Suppressor macrophage treated with lipopolysaccharide for 4 hours (primary cell): ENCODE measurements at regions not wholly inside any gene's neighbourhood (a gene's known extent, or its start where the extent isn't known, plus 50 kb on each side); places are given as distances from the start of the nearest gene placed in this dataset.
"Not testable (repeated sequence)": the region's sequence is repeated elsewhere in the genome, so short reads cannot be mapped to it uniquely, and the experiment has no call there.

Experiments used
- DNase-seq: peaks from one replicate; pipeline ENCODE4 v3.0.0-alpha.2; 2020

DNA sequence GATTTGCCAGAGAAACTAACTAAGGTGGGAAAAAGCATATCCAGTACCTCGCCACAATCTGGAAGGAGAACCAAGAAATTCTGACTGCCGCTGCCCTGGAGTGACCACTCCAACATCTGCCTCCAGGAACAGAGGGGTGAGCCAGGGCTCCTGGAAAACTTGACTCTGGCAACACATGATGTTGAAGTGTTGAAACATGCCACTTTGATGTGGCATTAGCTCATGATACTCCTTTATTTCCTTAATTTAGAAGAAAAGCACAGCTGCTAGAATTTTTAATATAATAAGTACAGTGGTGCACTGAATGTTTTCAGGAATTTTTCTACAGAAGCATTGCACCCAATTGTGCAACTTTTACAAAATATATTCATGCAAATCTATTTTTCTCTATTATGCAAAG lies 109.9 kb upstream of the BCL6 start:
- DNase-seq, result peak; percentile 46

DNA sequence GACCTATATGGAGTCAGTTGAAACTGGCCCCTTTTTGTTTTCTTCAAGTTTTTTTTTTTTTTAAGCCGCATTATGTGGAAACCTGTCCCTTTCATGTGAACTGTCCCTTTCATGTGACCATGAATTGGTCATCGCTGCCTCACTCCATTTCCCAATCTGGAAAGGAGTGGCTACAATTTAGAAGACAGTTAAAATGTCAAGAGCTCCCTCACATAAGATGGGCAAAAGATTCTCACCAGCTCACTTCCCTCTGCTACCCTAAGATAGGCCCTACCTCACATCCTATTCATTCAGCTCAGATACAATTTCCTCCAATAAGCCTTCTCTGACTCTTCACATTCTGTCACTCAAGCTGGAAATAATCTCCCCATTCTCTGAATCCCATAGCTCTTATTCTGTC lies 111.3 kb upstream of the BCL6 start:
- peak; percentile 87 for DNase-seq

- DNase-seq, result no peak
These were observed 112.8 kb upstream of the BCL6 start for GRCh38 chr3:187858041-187858440.

DNA sequence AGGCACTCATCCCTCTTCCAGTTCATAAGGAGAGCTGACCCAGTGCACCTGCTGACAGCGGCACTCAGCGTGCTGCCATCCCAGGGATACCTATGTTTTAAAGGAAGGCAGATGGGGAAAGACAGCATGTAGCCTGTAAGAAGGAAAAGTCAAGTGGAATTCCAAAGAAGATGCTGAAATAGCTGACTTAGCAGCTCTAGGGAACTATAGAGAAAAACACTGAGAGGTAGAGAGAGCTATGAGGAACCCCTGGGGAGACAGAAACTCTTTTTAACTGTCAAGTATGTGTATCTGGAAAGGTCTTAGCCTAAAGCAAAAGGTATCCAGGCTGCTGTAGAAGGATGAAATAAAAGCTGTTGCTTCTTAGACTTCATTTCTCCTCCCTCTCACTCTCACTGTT lies 113.4 kb upstream of the BCL6 start:
- no peak for DNase-seq

GRCh38 chr3:187862701-187863277 lies 117.5 kb upstream of the BCL6 start:
- not testable (repeated sequence) for DNase-seq

GRCh38 chr3:187870360-187871203 lies 125.3 kb upstream of the BCL6 start:
- no peak for DNase-seq

DNA sequence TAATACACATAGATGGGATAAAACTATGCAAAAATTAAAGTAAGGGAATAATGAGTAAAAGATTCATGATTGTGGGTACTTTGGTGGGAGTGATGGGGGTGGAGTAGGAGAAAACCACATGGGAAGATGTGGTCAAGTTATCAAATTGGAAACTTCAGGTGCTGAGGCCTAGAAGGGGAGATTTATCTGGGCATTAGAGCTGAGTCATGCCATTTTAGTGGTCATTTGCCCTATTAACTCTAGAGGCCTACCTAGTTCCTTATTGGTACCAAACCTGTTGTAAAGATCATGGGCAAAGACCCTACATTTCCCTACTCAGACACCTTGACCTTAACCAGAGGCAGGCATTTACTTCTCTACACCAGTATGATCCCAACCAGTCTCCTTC lies 125.9 kb upstream of the BCL6 start:
- DNase-seq, result no peak

GRCh38 chr3:187871848-187872247 lies 126.6 kb upstream of the BCL6 start:
- DNase-seq, result no peak

DNA sequence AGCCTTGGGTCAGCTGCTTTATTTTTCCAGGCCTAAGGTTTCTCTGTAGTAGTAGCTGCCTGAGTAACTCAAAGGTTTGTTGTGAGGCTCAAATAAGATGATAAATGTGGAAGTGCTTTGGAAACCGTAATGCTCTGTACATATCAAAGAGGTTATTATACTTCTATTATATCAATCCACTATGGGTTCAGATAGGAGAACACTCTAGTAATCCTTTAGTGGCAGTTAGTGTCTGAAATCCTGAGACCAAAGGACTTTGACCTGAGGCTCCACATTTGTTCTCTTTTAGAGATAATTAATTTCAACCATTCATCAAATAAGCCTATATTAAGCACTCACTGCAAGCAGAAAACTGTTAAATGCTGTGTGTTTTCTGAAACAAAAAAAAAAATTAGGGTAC lies 128.6 kb upstream of the BCL6 start:
- no peak for DNase-seq

DNA sequence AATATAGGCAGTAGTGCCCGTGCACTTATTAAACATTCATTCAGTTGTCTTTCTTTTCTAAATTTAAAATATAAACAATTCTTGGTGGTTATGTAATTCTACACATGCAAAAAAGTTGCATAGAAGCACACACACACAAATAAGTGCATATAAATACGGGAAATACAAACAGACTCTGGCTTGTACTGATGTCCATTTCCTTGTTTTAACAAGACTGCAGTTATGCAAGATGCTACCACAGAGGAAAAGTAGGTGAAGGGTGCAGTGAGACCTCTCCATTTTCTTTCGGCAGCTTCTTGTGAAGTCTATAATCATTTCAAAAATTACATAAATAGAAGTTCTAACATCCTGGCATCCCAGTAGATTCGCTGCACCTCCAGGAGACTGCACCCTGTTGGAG lies 130.6 kb upstream of the BCL6 start:
- no peak for DNase-seq

- DNase-seq, result peak; percentile 25
These were observed 133.7 kb upstream of the BCL6 start for GRCh38 chr3:187878772-187879518.

DNA sequence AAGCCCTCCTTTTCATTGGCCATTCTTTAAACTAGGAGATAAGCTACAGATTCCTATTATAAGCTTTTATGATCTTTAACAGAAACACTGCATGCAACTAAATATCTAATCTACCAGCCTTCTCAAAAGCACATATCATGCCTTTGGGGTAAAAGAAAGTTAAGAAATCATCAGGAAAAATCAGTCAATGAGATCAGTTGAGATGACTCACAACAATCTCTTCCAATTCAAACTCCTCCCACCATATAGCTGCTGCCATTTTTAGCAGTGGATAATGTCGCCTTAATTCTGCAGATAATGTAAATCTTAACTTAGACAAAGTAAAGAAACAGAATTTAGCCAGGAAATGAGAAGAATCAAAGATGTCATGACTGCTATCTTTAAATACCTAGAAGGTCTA lies 135.2 kb upstream of the BCL6 start:
- no peak for DNase-seq

- no peak for DNase-seq
These were observed 135.6 kb upstream of the BCL6 start for GRCh38 chr3:187880851-187881250.

DNA sequence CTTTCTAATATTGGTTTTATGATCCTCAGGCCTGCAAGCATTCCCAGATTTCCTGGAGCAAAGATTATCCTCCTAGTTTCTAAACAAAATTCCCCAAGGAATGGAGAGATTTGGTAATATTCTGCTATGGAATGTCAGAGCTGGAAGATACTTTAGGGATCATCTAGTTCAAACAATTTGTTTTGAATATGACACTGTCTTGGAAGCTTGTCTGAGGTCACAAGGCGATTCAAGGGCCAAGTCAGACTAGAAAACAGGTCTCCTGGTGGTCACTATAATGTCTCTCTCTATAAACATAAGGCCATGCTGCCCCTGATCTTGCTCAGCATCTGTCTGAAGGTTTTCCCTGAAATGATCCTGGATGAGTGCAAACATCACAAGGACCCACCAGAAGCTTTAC lies 143.4 kb upstream of the BCL6 start:
- no peak for DNase-seq

DNA sequence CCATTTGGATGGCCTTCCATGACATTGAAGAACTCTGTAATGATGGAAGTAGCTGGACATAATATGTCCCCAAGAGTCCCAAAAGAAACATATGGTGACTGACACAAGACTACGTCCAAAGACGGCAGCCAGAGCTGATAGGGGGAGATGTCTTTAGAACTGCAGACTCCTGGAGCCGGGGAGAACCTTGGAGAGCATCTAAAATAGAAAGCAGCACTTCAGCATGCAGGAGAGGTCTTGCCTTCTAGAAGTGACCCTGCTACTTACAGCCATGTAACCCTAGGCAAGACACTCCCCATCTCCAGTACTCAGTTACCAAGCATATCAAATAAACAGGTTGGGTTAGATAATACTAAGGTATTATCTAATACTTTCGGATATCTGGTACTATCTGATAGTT lies 143.8 kb upstream of the BCL6 start:
- DNase-seq, result no peak

DNA sequence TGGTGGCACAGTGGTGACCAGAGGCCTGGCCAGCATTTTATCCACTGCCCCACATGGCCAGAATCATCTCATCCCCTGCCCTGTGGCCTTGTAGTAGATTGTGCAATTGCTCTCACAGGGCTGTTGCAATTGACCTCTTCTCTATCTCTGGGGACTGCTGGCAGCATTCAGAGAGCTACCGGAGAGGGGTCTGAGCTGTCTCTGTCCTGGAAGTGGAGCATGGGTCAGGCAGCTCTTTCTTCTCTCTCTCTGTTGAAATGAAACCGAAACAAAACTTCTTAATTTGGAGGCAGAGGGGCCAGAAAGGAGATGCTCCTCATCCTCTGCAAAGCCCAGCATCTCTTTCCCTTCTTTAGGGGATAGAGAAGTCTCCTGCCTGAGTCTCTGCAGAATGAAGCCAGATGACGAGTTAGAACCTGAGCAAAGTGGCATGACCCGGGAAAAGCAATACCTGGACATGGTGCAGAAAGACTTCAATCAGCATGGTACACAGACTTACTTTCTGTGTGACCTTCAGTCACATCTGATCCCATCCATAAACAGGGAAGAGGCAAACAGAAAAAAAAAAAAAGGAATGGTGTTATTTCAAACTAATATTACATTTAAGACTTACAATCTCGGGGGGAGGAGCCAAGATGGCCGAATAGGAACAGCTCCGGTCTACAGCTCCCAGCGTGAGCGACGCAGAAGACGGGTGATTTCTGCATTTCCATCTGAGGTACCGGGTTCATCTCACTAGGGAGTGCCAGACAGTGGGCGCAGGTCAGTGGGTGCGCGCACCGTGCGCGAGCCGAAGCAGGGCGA lies 144.5 kb upstream of the BCL6 start:
- DNase-seq, result peak; percentile 63

GRCh38 chr3:187890405-187890752 lies 145.1 kb upstream of the BCL6 start:
- not testable (repeated sequence) for DNase-seq

- DNase-seq, result no peak
These were observed 151.4 kb upstream of the BCL6 start for GRCh38 chr3:187896646-187897045.

GRCh38 chr3:187899246-187899645 lies 154.0 kb upstream of the BCL6 start:
- DNase-seq, result no peak

DNA sequence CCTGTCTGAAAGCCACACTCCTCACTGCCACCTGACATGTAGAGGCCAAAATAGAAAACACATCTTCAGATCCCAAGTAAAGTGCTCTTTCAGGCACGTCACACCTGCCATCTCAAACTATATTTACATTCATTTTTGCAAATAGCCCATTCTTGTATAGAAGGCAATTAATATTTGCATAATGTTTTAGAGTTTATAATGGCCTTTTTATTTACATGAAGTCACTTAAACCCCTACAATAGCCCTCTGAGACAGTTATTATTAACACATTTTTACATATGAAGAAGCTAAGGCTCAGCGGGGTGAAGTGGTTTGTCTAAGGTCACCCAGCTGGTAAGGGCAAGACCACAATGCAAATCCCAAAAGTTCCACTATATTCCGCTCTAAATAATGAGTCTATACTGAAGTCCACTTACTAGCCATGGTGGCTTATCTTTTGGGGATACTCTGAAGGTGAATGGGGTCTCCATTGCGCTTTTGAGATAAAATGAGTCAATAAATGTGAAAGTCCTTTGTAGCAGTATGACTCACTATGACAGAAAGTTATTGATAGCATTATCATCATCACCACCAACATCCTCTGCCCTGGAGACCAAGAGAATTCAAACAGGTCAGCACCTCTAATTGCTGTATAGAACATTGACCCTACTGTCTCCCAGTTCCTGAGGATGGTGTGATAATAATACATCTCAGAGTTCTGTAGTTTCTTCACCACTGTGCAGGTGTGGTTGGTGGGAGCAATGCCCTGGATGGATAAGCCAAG lies 155.9 kb upstream of the BCL6 start:
- no peak for DNase-seq

DNA sequence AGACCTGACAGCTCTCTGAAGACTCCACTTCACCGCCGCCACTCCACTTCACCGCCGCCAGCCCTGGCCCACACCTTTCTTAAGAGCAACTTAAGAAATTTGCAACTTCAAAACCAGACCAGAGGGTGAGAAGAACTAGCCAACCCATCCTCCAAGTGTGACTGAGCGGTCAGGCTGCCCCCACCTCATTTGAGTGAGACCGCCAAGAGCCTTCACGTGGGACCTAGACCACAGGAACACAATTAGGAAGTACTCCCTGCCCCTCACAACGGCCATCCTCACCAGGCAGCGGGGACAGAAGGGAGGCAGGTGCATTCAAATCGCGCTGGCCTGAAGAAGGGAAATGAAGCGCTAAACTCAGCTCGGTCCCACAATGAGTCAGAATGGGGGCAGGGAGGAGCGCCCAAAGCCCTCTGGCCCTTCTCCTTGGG lies 156.8 kb upstream of the BCL6 start:
- DNase-seq, result no peak

DNA sequence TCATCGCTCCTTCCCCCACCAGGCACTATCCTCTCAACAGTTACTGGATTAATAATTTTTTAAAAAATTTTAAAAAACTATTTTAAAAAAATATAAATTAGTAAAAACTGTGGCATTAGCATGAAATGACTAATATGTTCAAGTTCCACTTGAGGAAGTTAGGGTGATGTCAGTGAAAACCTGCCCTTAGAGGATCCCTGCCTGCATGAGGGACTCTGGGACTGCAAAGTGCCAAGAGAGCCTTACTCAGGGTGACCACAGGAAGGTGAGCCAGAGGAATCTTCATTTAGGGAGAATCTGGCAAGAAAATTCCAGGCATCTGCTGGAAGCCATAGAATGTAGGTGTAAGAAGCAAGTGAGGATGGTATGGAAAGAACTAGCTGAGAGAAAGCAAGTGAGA lies 157.7 kb upstream of the BCL6 start:
- DNase-seq, result peak; percentile 46
